Tibial nerve (tissue), 4 donors: ENCODE measurements at regions not wholly inside any gene's neighbourhood (a gene's known extent, or its start where the extent isn't known, plus 50 kb on each side); places are given as distances from the start of the nearest gene placed in this dataset.
"Not testable (repeated sequence)": the region's sequence is repeated elsewhere in the genome, so short reads cannot be mapped to it uniquely, and the experiment has no call there.

ENCODE experiments used
- DNase-seq, 2 donors: peaks; one replicate each; pipeline ENCODE4 v3.0.0-alpha.2; 2019; ENCODE audit warnings: low spot score in 2 of 2
- H3K27ac ChIP-seq, 4 donors: fragments of 200-600 bp; sonication (generic) in 3 of 4; one replicate each; pipeline ENCODE4 v1.5.1; 2017 to 2019; ENCODE audit warnings: mild to moderate bottlenecking in 1 of 4
- H3K27me3 ChIP-seq, 2 donors: fragments of 200-600 bp; sonication (generic) in 1 of 2; one replicate each; pipeline versions ENCODE4 v1.5.1 to v1.6.0; 2017 to 2019
- H3K36me3 ChIP-seq, 3 donors: fragments of 200-600 bp; sonication (generic); one replicate each; pipeline ENCODE4 v1.5.1; 2018 to 2019
- H3K4me1 ChIP-seq, 4 donors: fragments of 200-600 bp; sonication (generic) in 3 of 4; one replicate each; pipeline ENCODE4 v1.5.1; 2017 to 2019
- H3K4me3 ChIP-seq, 4 donors: fragments of 200-600 bp; sonication (generic) in 3 of 4; one replicate each; pipeline ENCODE4 v1.5.1; 2017 to 2019; ENCODE audit warnings: mild to moderate bottlenecking in 1 of 4, moderate library complexity in 1 of 4
- H3K9me3 ChIP-seq, 4 donors: fragments of 200-600 bp; sonication (generic) in 3 of 4; one replicate each; pipeline ENCODE4 v1.5.1; 2017 to 2019
- whole genome bisulfite sequencing, 2 donors: methylation state at CpG; one replicate each; pipeline ENCODE4 v1.1.5; 2018; 5-methylcytosine and 5-hydroxymethylcytosine counted together
- TF ChIP-seq, protein P1 (sequence below), 5 experiments: fragments of 200-600 bp in 3 of 5; fragments of 450-650 bp in 2 of 5; sonication (generic) in 3 of 5; IDR thresholded peaks; one replicate each; pipeline ENCODE4 v1.5.1; 2016 to 2019; ENCODE audit warnings: antibody characterized with exemption in 5 of 5, mild to moderate bottlenecking in 3 of 5, moderate library complexity in 2 of 5

DNA sequence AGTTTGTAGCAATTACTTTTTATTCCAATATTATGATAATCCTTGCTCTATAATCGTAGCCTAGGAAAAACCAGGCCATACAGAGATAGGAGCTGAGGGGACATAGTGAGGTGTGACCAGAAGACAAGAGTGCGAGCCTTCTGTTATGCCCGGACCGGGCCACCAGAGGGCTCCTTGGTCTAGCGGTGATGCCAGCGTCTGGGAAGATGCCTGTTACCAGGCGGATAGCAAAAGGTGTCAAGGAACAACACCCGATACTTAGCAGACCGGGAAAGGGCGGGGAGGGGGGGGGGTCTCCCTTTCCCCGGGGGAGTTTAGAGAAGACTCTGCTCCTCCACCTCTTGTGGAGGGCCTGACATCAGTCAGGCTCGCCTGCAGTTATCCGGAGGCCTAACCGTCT is 67.1 kb upstream of the MUC20 start:
- TF ChIP-seq, protein P1, sequence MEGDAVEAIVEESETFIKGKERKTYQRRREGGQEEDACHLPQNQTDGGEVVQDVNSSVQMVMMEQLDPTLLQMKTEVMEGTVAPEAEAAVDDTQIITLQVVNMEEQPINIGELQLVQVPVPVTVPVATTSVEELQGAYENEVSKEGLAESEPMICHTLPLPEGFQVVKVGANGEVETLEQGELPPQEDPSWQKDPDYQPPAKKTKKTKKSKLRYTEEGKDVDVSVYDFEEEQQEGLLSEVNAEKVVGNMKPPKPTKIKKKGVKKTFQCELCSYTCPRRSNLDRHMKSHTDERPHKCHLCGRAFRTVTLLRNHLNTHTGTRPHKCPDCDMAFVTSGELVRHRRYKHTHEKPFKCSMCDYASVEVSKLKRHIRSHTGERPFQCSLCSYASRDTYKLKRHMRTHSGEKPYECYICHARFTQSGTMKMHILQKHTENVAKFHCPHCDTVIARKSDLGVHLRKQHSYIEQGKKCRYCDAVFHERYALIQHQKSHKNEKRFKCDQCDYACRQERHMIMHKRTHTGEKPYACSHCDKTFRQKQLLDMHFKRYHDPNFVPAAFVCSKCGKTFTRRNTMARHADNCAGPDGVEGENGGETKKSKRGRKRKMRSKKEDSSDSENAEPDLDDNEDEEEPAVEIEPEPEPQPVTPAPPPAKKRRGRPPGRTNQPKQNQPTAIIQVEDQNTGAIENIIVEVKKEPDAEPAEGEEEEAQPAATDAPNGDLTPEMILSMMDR (IDR thresholded peaks at IDR 0.05): peak in 2 of 5 experiments; percentile 12 to 61
- not testable (repeated sequence) for H3K36me3 ChIP-seq, H3K27ac ChIP-seq, H3K9me3 ChIP-seq, H3K27me3 ChIP-seq, DNase-seq, H3K4me3 ChIP-seq, H3K4me1 ChIP-seq
- WGBS, 2 donors: 0% methylated on average over 5 of the region's 14 CpGs; no CpG with 5 or more reads in 1 of the 2 donors

DNA sequence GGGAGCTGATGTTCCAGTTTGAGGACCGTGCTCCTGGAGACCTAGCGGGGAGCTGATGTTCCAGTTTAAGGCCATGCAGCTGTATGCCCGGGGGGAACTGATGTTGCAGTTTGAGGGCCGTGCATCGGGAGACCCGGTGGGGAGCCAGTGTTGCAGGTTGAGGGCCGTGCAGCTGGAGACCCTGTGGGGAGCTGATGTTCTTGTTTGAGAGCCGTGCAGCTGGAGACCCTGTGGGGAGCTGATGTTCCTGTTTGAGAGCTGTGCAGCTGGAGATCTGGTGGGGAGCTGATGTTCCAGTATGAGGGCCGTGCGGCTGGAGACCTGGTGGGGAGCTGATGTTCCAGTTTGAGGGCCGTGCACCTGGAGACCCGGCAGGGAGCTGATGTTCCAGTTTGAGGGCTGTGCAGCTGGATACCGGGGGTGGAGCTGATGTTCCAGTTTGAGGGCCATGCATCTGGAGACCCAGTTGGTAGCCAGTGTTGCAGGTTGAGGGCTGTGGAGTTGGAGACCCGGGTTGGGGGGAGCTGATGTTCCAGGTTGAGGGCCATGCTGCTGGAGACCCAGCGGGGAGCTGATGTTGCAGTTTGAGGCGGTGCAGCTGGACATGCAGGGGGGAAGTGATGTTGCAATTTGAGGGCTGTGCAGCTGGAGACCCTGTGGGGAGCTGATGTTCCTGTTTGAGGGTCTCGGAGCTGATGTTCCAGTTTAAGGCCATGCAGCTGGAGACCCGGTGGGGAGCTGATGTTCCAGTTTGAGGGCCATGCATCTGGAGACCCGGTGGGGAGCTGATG is 64.4 kb upstream of the APOD start:
- H3K9me3 ChIP-seq, DNase-seq, H3K27me3 ChIP-seq, H3K4me3 ChIP-seq, H3K36me3 ChIP-seq, H3K27ac ChIP-seq, H3K4me1 ChIP-seq: not testable (repeated sequence)
- 90 to 94% methylated on average over 15 of the region's 19 CpGs for whole genome bisulfite sequencing, 2 donors

DNA sequence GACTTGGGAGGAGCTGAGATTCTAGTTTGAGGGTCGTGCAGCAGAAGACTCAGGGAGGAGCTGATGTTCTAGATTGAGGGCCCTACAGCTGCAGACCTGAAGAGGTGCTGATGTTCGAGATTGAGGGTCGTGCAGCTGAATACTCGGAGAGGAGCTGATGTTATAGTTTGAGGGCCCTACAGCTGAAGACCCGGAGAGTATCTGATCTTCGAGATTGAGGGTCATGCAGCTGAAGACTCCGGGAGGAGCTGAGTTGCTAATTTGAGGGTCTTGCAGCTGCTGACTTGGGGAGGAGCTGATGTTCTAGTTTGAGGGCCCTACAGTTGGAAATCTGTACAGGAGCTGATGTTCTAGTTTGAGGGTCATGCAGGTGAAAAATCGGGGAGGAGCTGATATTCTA is 62.1 kb upstream of the APOD start:
- WGBS, 2 donors: 91 to 93% methylated on average over 8 of the region's 8 CpGs
- not testable (repeated sequence) for H3K4me3 ChIP-seq, H3K9me3 ChIP-seq, H3K4me1 ChIP-seq, H3K36me3 ChIP-seq, H3K27ac ChIP-seq, DNase-seq, H3K27me3 ChIP-seq

DNA sequence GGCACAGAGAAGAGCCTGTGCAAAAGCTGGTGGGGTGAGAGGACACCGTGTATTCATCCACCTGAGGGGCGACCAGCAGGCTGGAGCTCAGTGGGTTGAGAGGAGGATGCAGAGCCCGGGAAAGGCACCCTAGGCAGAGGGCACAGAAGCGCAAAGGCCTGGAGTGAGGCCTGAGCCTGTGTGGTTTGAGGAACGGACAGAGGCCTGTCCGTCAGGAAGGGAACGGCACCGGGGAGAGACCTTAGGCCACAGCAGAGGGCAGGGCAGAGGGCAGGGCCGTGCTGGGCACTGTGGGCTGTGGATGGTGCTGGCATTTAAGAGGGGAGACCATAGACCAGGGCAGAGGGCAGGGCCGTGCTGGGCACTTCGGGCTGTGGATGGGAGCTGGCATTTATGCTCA is 59.5 kb upstream of the APOD start:
- WGBS, 2 donors: 77 to 86% methylated on average over 9 of the region's 11 CpGs
- H3K4me1 ChIP-seq, H3K36me3 ChIP-seq, H3K9me3 ChIP-seq, H3K4me3 ChIP-seq, H3K27me3 ChIP-seq, H3K27ac ChIP-seq, DNase-seq: not testable (repeated sequence)

DNA sequence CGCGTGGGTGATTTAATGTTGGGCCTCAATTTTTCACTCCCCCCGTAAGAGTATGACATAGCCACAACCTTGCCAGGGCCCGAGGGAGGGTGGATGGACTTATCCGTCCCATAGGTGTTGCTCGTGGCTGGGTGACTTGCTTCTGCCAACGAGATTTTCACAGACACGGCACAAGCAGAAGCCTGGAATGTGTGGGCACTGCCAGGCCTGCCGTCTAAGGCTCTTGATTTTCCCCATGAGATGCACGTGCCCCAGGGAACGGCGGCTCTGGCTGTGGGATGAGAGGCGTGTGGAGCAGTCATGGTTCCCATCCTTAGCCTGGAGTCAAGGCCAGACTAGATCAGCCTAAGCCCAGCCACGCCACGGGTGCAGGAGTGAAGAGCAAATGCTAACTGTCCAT is 58.6 kb upstream of the APOD start:
- not testable (repeated sequence) for DNase-seq, H3K9me3 ChIP-seq, H3K4me1 ChIP-seq, H3K36me3 ChIP-seq, H3K27me3 ChIP-seq, H3K27ac ChIP-seq, H3K4me3 ChIP-seq
- 84 to 92% methylated on average over 13 to 14 of the region's 15 CpGs for WGBS, 2 donors

DNA sequence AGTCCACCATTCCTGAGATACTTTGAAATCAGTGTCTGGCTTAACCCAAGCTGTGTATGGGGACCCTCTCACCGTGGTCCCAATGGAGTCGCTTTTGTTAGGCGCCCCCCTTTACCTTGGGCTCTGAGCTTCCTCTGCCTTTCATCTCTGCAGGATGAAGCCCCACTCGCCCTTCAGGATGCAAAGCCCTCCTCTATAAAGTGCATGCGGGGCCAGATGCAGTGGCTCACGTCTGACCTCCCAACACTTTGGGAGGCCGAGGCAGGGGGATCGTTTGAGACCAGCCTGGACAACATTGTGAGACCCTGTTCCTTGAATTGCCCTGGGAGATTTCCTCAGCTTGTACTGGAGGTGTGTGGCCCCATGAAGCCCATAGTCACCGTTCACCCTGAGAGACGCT is 54.7 kb upstream of the APOD start:
- not testable (repeated sequence) for H3K9me3 ChIP-seq, DNase-seq, H3K36me3 ChIP-seq, H3K27ac ChIP-seq, H3K4me1 ChIP-seq, H3K4me3 ChIP-seq, H3K27me3 ChIP-seq
- WGBS, 2 donors: 89 to 92% methylated on average over 8 to 10 of the region's 10 CpGs

DNA sequence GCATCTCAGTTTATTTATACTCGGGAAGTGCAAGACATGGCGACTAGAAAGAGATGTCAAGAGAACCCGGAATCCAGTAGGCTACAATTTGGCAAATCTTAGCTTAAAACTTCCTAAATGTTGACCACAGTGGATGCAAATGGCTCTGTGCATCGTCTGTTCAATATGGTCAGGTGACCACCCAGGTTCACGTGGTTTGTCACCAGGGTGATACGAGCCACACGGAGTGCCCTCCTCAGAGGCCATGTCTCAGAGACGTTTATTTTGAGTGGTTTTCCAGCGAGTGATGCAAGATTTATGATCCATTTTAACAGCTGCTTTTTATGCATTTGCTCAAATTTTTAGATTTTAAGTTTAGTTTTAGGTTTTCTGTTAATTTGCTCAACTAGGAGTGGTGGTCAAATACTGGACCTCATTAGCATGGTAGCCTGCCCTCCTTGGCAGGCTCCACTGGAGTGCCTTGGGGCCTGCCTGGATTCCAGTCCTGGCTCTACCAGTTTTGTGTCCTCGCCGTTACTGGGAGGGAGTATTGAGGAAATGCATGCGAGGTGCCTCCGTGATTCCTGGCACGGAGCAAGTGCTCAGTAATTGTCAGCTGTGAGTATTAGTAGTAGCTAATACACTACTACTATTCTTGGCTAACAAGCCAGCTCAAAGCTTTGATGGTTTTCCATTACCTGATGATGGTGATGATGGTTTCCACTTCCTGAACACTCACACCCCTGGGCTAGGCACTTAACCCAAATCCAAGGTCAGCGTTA is 53.9 kb upstream of the APOD start:
- not testable (repeated sequence) for H3K4me3 ChIP-seq, DNase-seq
- 71 to 89% methylated on average over 14 to 15 of the region's 15 CpGs for WGBS, 2 donors

DNA sequence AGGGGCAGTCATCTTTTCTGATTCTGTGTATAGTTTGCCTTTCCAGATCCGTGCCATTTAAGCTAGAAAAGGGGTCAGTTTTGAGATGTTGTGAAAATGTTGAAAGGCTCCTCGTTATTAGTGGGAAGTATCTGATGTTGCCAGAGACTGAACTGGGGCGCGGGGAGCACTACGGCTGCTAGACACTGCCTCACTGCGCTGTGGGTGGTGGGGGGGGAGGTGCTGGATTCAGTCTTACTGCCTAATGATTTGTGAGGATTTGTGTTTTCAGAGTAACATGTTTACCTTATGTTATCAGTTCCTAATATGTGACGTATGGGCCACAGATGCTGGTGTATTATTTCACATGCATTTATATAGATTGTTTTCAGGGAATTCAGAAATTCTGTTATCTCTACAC is 53.3 kb upstream of the APOD start:
- not testable (repeated sequence) for H3K4me3 ChIP-seq, H3K4me1 ChIP-seq, H3K27ac ChIP-seq, H3K27me3 ChIP-seq, DNase-seq, H3K36me3 ChIP-seq, H3K9me3 ChIP-seq
- WGBS, 2 donors: 69 to 78% methylated on average over 6 to 7 of the region's 7 CpGs

More for the DNA sequence above, 53.9 kb upstream of the APOD start:
- not testable (repeated sequence) for H3K36me3 ChIP-seq, H3K9me3 ChIP-seq, H3K4me1 ChIP-seq, H3K27ac ChIP-seq, H3K27me3 ChIP-seq

DNA sequence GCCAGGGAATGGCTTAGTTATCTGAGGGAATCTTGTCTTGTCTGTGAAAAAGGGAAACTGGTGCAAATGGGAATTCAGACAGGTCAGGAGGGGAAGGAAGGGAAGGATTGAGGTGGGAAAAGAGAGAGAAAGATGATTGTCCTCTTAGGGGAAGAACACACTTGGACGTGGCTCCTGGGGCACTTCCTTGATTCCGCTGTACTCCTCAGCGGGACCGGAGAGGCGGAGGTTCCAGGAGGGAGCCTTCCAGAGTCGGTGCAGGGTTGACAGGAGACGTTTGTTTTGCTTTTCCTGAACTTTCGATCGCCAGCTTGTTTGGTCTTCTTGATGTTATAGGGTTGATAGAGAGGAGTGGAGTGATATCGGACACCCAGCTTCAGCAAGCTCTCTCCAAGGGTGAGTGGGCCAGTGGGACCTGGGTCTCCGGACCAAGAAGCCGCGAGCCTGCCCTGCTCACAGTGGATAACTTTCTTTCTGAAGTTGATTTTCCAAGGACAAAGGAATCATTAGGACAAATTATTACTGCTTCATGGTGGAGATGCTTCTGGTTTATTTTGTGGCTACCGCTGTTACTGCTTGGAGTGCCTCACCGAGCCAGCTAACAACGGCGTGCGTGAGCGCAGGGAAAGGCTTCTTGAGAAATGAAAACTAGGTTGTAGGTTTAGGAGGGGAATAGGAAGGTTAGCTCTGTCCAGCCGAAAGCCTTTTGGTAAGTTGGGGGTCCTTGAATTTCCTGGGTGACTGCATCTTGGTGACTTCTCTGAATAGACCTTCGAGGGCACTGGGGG is 52.4 kb upstream of the APOD start:
- H3K27me3 ChIP-seq, H3K36me3 ChIP-seq, H3K4me3 ChIP-seq, H3K9me3 ChIP-seq, H3K4me1 ChIP-seq, H3K27ac ChIP-seq: not testable (repeated sequence)
- DNase-seq: peak in 1 of 2 donors; percentile 20
- WGBS, 2 donors: 62 to 70% methylated on average over 17 to 20 of the region's 21 CpGs

DNA sequence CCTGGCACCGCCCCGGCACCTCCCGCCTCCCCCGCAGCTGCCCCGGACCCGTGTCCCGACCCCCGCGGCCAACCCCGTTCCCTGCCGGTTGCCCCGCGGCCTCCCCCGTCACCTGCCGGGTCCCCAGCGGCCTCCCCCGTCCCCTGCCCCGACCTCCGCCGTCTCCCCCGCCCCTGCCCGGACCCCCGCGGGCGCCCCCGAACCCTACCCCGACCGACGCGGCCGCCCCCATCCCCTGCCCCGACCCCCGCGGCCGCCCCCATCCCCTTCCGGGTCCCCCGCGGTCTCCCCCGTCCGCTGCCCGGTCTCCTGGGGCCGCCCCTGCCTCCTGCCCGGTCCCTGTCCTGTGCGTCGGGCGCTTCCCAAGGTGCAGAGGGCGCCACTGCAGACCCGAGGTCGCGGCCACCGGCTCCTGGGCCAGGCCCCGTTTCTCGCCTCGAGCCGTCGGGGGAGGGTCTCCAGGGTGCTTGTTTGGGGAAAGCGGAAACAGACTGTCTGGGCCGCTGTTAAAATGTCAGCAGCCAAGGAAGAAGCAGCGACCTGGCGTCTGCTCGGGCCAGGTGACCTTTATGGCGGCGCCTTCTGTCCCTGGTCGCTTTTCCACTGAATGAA is 51.6 kb upstream of the APOD start:
- not testable (repeated sequence) for H3K9me3 ChIP-seq, H3K27me3 ChIP-seq, H3K4me1 ChIP-seq, DNase-seq, H3K27ac ChIP-seq, H3K36me3 ChIP-seq
- no CpG with 5 or more reads among the region's 64 CpGs for WGBS, 2 donors
- H3K4me3 ChIP-seq: peak overlapping the region in 1 of 4 donors; percentile 42

DNA sequence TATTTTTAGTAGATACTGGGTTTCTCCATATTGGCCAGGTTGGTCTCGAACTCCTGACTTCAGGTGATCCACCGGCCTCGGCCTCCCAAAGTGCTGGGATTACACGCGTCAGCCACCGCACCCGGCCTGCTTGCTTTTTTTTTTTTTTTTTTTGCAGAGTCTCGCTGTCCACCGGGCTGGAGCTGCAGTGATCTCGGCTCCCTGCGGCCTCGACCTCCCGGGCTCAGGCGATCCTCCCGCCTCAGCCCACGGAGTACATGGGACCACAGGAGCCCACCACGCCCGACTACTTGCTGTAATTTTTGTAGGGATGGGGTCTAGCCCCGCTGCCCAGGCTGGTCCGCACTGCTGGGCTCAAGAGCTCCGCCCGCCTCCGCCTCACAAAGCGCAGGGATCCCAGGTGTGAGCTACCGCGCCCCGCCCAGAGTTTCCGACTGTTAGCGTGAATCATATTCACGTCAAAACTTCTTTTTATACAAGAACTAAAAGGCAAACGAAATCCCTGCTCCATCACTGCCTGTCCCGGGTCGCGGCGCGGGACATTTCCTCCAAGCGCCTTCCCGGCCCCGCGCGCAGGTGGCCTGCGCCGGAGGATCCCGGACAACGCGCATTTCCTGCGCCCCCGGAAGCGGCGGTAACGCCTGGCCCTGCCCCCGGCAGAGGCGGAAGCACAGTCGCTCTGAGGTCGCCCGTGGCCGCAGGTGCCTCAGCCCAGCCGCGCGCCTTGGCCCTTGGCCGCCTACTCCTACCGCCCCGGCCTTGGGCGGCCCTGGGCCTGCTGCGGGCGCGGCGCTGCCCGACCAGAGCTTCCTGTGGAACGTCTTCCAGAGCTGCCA is 50.9 kb upstream of the APOD start:
- 0% methylated on average over 6 of the region's 70 CpGs; no CpG with 5 or more reads in 1 of the 2 donors for WGBS, 2 donors
- not testable (repeated sequence) for DNase-seq, H3K36me3 ChIP-seq, H3K4me1 ChIP-seq, H3K27me3 ChIP-seq, H3K9me3 ChIP-seq
- Histone ChIP-seq H3K4me3 (peak overlapping the region; percentile 41 to 56 (median 42)), H3K27ac (peak overlapping the region in 2 of 4 donors; percentile 50 to 80)
